Uterus (tissue), 2 donors: ENCODE measurements at regions not wholly inside any gene's neighbourhood (a gene's known extent, or its start where the extent isn't known, plus 50 kb on each side); places are given as distances from the start of the nearest gene placed in this dataset.

Experiments
- POLR2A ChIP-seq, 2 donors: fragments of 450-650 bp; IDR thresholded peaks; one replicate each; pipeline ENCODE4 v1.6.1; 2016; ENCODE audit warnings: antibody characterized with exemption in 2 of 2, mild to moderate bottlenecking in 1 of 2, moderate library complexity in 1 of 2
- TF ChIP-seq, protein P1 (sequence below), 4 experiments: fragments of 200-600 bp in 2 of 4; fragments of 450-650 bp in 2 of 4; sonication (generic) in 2 of 4; IDR thresholded peaks; one replicate each; pipeline ENCODE4 v1.5.1; 2016 to 2019; ENCODE audit warnings: antibody characterized with exemption in 4 of 4, mild to moderate bottlenecking in 2 of 4, moderate library complexity in 1 of 4

- TF ChIP-seq, protein P1, sequence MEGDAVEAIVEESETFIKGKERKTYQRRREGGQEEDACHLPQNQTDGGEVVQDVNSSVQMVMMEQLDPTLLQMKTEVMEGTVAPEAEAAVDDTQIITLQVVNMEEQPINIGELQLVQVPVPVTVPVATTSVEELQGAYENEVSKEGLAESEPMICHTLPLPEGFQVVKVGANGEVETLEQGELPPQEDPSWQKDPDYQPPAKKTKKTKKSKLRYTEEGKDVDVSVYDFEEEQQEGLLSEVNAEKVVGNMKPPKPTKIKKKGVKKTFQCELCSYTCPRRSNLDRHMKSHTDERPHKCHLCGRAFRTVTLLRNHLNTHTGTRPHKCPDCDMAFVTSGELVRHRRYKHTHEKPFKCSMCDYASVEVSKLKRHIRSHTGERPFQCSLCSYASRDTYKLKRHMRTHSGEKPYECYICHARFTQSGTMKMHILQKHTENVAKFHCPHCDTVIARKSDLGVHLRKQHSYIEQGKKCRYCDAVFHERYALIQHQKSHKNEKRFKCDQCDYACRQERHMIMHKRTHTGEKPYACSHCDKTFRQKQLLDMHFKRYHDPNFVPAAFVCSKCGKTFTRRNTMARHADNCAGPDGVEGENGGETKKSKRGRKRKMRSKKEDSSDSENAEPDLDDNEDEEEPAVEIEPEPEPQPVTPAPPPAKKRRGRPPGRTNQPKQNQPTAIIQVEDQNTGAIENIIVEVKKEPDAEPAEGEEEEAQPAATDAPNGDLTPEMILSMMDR (IDR thresholded peaks at IDR 0.05): no peak
- TF ChIP-seq POLR2A (IDR thresholded peaks at IDR 0.05): no peak
Observed at GRCh38 chr15:38706956-38707355, 142.3 kb upstream of the RASGRP1 start.
